A673 (cell line): ENCODE measurements at regions not wholly inside any gene's neighbourhood (a gene's known extent, or its start where the extent isn't known, plus 50 kb on each side); places are given as distances from the start of the nearest gene placed in this dataset.

Source experiments
- EZH2 ChIP-seq: fragments of 200-600 bp; sonication (generic); IDR thresholded peaks from 2 replicates; pipeline ENCODE4 v1.6.1; 2017; ENCODE audit warnings: borderline replicate concordance, low read depth, mild to moderate bottlenecking, mixed read lengths, antibody characterized with exemption, low read length; ENCODE audit not compliant: poor library complexity, severe bottlenecking
- TF ChIP-seq, protein P1 (sequence below): fragments of 300-800, 200-600 bp; sonication (generic); conservative IDR thresholded peaks from 2 replicates; pipeline ENCODE4 v1.5.1; 2017; ENCODE audit warnings: low read depth, mild to moderate bottlenecking, antibody characterized with exemption, low read length, moderate library complexity, mixed read lengths

DNA sequence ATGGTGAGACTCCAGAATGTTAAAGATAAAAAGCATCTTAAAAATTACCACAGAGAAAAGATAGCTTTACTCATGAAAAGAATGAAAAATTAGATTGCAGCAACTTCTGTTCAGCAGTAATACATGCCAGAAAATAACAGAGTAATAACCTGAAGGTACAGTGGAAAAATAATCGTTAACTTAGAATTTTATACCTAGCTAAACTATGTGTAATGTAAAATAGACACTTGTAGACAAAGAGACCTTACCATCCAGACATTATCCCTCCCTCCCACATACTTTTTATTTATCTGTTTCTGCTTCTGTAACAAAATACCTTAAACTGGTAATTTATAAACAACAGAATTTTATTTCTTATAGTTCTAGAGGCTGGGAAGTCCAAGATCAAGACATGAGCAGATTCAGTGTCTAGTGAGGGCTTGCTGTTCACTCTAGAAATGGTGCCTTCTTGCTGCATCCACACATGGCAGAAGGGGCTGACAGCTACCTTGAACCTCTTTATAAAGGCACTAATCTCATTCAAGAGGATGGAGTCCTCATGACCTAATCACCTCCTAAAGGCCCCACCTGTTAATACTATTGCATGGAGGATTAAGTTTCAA lies 90.7 kb downstream of the COL6A6 start:
- TF ChIP-seq EZH2, result no peak
- TF ChIP-seq, protein P1, sequence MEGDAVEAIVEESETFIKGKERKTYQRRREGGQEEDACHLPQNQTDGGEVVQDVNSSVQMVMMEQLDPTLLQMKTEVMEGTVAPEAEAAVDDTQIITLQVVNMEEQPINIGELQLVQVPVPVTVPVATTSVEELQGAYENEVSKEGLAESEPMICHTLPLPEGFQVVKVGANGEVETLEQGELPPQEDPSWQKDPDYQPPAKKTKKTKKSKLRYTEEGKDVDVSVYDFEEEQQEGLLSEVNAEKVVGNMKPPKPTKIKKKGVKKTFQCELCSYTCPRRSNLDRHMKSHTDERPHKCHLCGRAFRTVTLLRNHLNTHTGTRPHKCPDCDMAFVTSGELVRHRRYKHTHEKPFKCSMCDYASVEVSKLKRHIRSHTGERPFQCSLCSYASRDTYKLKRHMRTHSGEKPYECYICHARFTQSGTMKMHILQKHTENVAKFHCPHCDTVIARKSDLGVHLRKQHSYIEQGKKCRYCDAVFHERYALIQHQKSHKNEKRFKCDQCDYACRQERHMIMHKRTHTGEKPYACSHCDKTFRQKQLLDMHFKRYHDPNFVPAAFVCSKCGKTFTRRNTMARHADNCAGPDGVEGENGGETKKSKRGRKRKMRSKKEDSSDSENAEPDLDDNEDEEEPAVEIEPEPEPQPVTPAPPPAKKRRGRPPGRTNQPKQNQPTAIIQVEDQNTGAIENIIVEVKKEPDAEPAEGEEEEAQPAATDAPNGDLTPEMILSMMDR, result no peak
